ENCODE measurements at regions not wholly inside any gene's neighbourhood (a gene's known extent, or its start where the extent isn't known, plus 50 kb on each side); places are given as distances from the start of the nearest gene placed in this dataset.

GRCh38 chrX:25618248-25618647 lies 519.9 kb upstream of the MAGEB18 start:
- TF ChIP-seq CTCF (IDR thresholded peaks at IDR 0.05; ENCODE audit: low read depth, low read length) = no peak
- TF ChIP-seq POLR2A (IDR thresholded peaks at IDR 0.05; ENCODE audit: extremely low read depth, insufficient read length) = no peak
- no peak for TF ChIP-seq MAX (IDR thresholded peaks at IDR 0.05; ENCODE audit: low read depth, low read length)
